22Rv1 (cell line): ENCODE measurements at regions not wholly inside any gene's neighbourhood (a gene's known extent, or its start where the extent isn't known, plus 50 kb on each side); places are given as distances from the start of the nearest gene placed in this dataset.

ENCODE experiments used
- ZFX ChIP-seq: fragments of 450-650 bp; IDR thresholded peaks from 2 replicates; pipeline ENCODE4 v1.6.1; 2017; ENCODE audit warnings: antibody characterized with exemption, borderline replicate concordance
- TF ChIP-seq, protein P1 (sequence below): fragments of 450-650 bp; IDR thresholded peaks from 2 replicates; pipeline ENCODE4 v1.5.1; 2017; ENCODE audit warnings: mild to moderate bottlenecking

DNA sequence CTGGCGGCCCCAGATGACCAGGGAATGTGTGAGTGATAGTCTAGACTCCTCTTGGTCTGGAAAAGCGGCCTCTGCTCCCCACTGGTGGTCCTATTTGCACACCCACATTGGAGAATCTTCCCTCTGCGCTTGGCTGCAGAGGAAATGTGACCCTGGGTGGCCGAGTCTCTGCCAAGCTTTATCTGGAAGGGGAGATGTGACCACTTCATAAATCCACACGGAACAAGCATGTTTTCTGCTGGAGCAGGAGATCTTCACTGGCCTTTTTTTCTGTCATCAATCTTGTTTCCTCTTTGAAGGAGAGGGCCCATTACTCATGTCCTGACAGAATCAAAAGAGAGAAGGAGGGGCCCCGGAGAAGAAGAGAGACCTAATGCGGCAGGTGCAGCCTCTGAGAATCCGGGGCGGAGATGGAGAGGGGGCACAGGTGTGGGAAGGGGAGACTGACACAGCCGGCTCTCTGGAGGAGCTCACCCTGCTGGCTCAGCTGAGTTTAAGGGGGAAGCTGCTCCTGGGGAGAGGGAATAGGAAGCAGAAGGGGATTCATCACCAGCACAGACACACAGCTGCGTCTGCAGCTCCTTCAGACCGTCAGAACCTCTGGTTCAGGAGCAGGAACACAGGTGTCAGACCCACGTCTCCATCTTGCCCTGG lies 116.3 kb downstream of the SOX9 start:
- TF ChIP-seq, protein P1, sequence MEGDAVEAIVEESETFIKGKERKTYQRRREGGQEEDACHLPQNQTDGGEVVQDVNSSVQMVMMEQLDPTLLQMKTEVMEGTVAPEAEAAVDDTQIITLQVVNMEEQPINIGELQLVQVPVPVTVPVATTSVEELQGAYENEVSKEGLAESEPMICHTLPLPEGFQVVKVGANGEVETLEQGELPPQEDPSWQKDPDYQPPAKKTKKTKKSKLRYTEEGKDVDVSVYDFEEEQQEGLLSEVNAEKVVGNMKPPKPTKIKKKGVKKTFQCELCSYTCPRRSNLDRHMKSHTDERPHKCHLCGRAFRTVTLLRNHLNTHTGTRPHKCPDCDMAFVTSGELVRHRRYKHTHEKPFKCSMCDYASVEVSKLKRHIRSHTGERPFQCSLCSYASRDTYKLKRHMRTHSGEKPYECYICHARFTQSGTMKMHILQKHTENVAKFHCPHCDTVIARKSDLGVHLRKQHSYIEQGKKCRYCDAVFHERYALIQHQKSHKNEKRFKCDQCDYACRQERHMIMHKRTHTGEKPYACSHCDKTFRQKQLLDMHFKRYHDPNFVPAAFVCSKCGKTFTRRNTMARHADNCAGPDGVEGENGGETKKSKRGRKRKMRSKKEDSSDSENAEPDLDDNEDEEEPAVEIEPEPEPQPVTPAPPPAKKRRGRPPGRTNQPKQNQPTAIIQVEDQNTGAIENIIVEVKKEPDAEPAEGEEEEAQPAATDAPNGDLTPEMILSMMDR: no peak
- TF ChIP-seq ZFX: no peak
